ENCODE measurements at regions not wholly inside any gene's neighbourhood (a gene's known extent, or its start where the extent isn't known, plus 50 kb on each side); places are given as distances from the start of the nearest gene placed in this dataset.

DNA sequence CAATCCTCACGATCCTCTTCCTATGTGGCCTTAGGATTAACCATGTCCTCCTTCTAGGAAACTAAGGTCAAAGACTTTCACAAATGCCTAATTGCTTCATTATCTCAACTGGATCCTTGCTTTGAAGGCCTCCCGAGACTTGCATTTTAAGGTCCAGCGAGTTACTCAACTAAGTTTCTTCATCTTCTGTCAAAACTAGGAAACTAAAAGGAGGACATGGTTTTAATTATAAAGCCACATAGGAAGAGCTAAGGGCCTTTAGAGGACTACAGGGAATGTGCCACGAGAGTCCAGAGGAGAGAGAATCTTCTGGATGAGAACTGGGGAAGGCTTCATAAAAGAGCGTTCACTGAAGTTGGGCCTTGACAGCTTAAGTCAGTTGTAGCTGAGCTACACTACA is 87.8 kb upstream of the LPP start:
- TF ChIP-seq, protein P1, sequence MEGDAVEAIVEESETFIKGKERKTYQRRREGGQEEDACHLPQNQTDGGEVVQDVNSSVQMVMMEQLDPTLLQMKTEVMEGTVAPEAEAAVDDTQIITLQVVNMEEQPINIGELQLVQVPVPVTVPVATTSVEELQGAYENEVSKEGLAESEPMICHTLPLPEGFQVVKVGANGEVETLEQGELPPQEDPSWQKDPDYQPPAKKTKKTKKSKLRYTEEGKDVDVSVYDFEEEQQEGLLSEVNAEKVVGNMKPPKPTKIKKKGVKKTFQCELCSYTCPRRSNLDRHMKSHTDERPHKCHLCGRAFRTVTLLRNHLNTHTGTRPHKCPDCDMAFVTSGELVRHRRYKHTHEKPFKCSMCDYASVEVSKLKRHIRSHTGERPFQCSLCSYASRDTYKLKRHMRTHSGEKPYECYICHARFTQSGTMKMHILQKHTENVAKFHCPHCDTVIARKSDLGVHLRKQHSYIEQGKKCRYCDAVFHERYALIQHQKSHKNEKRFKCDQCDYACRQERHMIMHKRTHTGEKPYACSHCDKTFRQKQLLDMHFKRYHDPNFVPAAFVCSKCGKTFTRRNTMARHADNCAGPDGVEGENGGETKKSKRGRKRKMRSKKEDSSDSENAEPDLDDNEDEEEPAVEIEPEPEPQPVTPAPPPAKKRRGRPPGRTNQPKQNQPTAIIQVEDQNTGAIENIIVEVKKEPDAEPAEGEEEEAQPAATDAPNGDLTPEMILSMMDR (IDR thresholded peaks at IDR 0.05; ENCODE audit: insufficient read depth, low read length, severe bottlenecking) = no peak
- no peaks in the 10 kb centered on the region for H3K36me3 ChIP-seq (ENCODE audit: control insufficient read depth, insufficient read depth, low read length)
- no peak for FAIRE-seq
- H3K4me3 ChIP-seq (ENCODE audit: low read depth, low read length) = no peak overlapping the region
- no peaks in the 10 kb centered on the region for H3K27me3 ChIP-seq (ENCODE audit: control insufficient read depth, insufficient read depth, low read length)
- DNase-seq (ENCODE audit: low read depth) = no peak

DNA sequence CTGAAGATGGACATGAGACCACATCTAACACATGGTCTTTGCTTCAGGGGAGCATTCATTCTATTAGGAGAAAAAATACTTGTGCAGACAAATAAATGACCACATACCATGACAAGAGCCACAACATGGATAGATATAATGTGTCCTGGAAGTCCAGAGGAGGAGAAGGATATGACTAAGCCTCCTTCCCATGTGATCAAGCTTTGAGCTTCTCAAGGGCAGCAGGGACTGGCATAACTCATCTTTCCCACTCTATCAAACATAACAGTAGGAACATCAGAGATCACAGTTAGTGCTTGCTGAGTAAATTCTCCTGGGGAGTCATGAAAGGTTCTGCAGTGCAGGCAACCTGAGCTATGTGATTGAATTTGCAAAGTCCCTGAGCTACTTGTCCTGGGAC is 86.0 kb upstream of the LPP start:
- Histone ChIP-seq H3K36me3 (ENCODE audit: control insufficient read depth, insufficient read depth, low read length) (no peaks in the 10 kb centered on the region), H3K27me3 (ENCODE audit: control insufficient read depth, insufficient read depth, low read length) (no peaks in the 10 kb centered on the region), H3K4me3 (ENCODE audit: low read depth, low read length) (no peak overlapping the region)
- FAIRE-seq (peak; percentile 52), DNase-seq (ENCODE audit: low read depth) (peak; percentile 77)
- TF ChIP-seq, protein P1 (IDR thresholded peaks at IDR 0.05; ENCODE audit: insufficient read depth, low read length, severe bottlenecking) = no peak

DNA sequence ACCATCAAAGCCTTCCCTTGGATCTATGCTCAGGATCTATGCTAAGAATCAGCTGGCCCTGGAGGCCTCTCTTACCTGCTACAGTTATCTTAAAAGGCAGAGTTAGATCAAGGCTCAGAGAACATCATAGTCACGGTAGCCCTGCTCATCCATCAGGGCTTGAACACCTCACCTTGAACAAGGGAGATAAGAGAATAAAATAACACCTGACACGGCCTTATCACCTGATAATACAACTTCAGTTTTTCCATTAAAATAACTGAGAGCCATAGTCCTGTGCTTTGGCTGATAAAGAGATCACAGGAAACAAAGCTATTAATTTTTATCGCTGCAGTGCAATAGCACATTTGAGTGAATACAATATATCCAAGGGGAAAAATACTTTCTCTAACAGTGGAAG is 85.6 kb upstream of the LPP start:
- no peaks in the 10 kb centered on the region for H3K27me3 ChIP-seq (ENCODE audit: control insufficient read depth, insufficient read depth, low read length)
- no peak overlapping the region for H3K4me3 ChIP-seq (ENCODE audit: low read depth, low read length)
- FAIRE-seq (no peak), DNase-seq (ENCODE audit: low read depth) (no peak)
- H3K36me3 ChIP-seq (ENCODE audit: control insufficient read depth, insufficient read depth, low read length) = no peaks in the 10 kb centered on the region
- TF ChIP-seq, protein P1 (IDR thresholded peaks at IDR 0.05; ENCODE audit: insufficient read depth, low read length, severe bottlenecking) = no peak

DNA sequence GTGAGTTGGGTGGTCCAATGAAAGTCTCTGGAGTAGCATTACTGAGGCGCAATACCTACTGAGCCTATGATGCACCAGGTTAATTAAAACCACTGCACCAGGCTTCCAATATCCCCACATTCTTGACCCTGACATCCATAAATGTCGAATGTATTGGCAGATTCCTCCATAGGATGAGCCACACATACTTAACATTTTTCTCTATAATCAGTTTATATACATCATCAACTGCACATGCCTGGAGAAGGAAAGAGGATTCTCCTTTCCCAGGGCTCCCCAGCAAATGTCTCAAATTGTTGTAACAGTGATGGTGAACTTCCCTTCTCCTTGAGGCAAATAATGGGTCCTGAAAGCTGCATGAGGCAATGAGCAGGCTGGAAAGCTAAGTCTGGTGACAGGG is 82.3 kb upstream of the LPP start:
- DNase-seq (ENCODE audit: low read depth) (no peak), FAIRE-seq (no peak)
- TF ChIP-seq, protein P1 (IDR thresholded peaks at IDR 0.05; ENCODE audit: insufficient read depth, low read length, severe bottlenecking) = no peak
- H3K27me3 ChIP-seq (ENCODE audit: control insufficient read depth, insufficient read depth, low read length) = no peaks in the 10 kb centered on the region
- no peak overlapping the region for H3K4me3 ChIP-seq (ENCODE audit: low read depth, low read length)
- no peaks in the 10 kb centered on the region for H3K36me3 ChIP-seq (ENCODE audit: control insufficient read depth, insufficient read depth, low read length)

DNA sequence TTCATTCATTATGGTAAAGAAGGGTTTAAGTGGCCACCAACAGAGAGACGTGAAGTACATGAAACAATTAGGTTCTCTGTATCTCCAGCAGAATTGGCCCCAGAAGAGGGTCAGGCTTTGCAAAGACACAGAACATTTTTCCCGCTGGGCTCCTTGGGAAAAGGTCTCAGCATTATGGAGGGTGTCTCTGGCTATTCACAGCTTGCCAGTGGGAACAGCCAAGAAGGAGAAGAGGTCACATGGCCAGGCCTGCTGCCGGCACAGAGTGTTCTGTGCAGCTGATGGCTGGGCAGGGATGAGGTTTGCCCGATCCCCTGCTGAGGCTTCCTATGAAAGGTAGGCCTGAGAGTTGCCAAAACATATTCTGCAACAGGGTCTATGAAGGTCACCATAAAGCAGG is 77.8 kb upstream of the LPP start:
- Histone ChIP-seq H3K36me3 (ENCODE audit: control insufficient read depth, insufficient read depth, low read length) (no peaks in the 10 kb centered on the region), H3K27me3 (ENCODE audit: control insufficient read depth, insufficient read depth, low read length) (no peaks in the 10 kb centered on the region), H3K4me3 (ENCODE audit: low read depth, low read length) (no peak overlapping the region)
- TF ChIP-seq, protein P1 (IDR thresholded peaks at IDR 0.05; ENCODE audit: insufficient read depth, low read length, severe bottlenecking) = no peak
- DNase-seq (ENCODE audit: low read depth) (no peak), FAIRE-seq (peak; percentile 7)

DNA sequence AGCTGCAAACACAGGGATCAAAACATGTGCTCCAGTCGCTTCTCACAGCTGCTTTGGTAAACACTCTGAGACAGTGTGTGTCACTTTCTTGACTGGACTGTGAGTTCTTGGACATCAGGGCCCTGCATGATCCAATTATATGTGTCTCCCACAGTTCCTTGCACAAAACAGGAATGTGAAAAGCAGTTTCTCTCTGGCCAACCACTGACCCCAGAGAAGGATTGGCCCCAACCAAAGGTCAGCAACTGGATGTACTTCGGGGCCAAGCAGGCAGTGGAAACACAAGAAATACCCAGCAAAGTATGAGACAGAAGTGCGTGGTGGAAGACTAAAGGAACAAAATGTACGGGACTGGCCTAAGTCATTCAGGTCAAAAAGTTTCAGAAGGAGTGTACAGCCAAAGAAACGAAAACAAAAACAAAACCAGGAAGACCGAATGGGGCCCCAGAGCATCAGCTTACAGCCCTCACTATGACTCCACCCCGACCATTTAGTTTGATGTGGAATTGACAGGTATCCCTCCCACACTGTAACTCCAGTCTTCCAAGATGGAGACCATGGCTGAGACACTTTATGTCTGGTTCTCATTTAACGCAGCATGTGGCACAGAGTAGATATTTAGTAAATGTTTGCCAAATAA is 76.7 kb upstream of the LPP start:
- DNase-seq (ENCODE audit: low read depth) (no peak), FAIRE-seq (no peak)
- Histone ChIP-seq H3K4me3 (ENCODE audit: low read depth, low read length) (no peak overlapping the region), H3K27me3 (ENCODE audit: control insufficient read depth, insufficient read depth, low read length) (no peaks in the 10 kb centered on the region), H3K36me3 (ENCODE audit: control insufficient read depth, insufficient read depth, low read length) (no peaks in the 10 kb centered on the region)
- TF ChIP-seq, protein P1 (IDR thresholded peaks at IDR 0.05; ENCODE audit: insufficient read depth, low read length, severe bottlenecking) = no peak
